ENCODE measurements at regions not wholly inside any gene's neighbourhood (a gene's known extent, or its start where the extent isn't known, plus 50 kb on each side); places are given as distances from the start of the nearest gene placed in this dataset.

GRCh38 chr5:167029488-167029887, 1262.0 kb upstream of the WWC1 start:
- TF ChIP-seq ZNF8 (CRISPR knock-in tag; IDR thresholded peaks at IDR 0.05) (no peak), RARB (CRISPR knock-in tag; IDR thresholded peaks at IDR 0.05) (no peak), OSR1 (CRISPR knock-in tag; IDR thresholded peaks at IDR 0.05) (no peak), TOX (CRISPR knock-in tag; IDR thresholded peaks at IDR 0.05; ENCODE audit: borderline replicate concordance) (no peak), ZNF70 (CRISPR knock-in tag; IDR thresholded peaks at IDR 0.05) (no peak), ESRRG (CRISPR knock-in tag; IDR thresholded peaks at IDR 0.05) (no peak), BACH2 (CRISPR knock-in tag; IDR thresholded peaks at IDR 0.05; ENCODE audit: borderline replicate concordance) (no peak), PPARA (CRISPR knock-in tag; IDR thresholded peaks at IDR 0.05; ENCODE audit: borderline replicate concordance) (no peak), TCF4 (CRISPR knock-in tag; IDR thresholded peaks at IDR 0.05; ENCODE audit: borderline replicate concordance) (no peak), ZFP30 (CRISPR knock-in tag; IDR thresholded peaks at IDR 0.05) (no peak), ZFP3 (CRISPR knock-in tag; IDR thresholded peaks at IDR 0.05) (no peak), ISL1 (CRISPR knock-in tag; IDR thresholded peaks at IDR 0.05) (no peak), ZC3H10 (CRISPR knock-in tag; IDR thresholded peaks at IDR 0.05) (no peak)
- TF ChIP-seq, protein P1, sequence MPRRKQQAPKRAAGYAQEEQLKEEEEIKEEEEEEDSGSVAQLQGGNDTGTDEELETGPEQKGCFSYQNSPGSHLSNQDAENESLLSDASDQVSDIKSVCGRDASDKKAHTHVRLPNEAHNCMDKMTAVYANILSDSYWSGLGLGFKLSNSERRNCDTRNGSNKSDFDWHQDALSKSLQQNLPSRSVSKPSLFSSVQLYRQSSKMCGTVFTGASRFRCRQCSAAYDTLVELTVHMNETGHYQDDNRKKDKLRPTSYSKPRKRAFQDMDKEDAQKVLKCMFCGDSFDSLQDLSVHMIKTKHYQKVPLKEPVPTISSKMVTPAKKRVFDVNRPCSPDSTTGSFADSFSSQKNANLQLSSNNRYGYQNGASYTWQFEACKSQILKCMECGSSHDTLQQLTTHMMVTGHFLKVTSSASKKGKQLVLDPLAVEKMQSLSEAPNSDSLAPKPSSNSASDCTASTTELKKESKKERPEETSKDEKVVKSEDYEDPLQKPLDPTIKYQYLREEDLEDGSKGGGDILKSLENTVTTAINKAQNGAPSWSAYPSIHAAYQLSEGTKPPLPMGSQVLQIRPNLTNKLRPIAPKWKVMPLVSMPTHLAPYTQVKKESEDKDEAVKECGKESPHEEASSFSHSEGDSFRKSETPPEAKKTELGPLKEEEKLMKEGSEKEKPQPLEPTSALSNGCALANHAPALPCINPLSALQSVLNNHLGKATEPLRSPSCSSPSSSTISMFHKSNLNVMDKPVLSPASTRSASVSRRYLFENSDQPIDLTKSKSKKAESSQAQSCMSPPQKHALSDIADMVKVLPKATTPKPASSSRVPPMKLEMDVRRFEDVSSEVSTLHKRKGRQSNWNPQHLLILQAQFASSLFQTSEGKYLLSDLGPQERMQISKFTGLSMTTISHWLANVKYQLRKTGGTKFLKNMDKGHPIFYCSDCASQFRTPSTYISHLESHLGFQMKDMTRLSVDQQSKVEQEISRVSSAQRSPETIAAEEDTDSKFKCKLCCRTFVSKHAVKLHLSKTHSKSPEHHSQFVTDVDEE (CRISPR knock-in tag; IDR thresholded peaks at IDR 0.05) = no peak
- TF ChIP-seq, protein P2, sequence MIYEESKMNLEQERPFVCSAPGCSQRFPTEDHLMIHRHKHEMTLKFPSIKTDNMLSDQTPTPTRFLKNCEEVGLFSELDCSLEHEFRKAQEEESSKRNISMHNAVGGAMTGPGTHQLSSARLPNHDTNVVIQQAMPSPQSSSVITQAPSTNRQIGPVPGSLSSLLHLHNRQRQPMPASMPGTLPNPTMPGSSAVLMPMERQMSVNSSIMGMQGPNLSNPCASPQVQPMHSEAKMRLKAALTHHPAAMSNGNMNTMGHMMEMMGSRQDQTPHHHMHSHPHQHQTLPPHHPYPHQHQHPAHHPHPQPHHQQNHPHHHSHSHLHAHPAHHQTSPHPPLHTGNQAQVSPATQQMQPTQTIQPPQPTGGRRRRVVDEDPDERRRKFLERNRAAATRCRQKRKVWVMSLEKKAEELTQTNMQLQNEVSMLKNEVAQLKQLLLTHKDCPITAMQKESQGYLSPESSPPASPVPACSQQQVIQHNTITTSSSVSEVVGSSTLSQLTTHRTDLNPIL (CRISPR knock-in tag; IDR thresholded peaks at IDR 0.05; ENCODE audit: low read depth) = no peak
- TF ChIP-seq, protein P3, sequence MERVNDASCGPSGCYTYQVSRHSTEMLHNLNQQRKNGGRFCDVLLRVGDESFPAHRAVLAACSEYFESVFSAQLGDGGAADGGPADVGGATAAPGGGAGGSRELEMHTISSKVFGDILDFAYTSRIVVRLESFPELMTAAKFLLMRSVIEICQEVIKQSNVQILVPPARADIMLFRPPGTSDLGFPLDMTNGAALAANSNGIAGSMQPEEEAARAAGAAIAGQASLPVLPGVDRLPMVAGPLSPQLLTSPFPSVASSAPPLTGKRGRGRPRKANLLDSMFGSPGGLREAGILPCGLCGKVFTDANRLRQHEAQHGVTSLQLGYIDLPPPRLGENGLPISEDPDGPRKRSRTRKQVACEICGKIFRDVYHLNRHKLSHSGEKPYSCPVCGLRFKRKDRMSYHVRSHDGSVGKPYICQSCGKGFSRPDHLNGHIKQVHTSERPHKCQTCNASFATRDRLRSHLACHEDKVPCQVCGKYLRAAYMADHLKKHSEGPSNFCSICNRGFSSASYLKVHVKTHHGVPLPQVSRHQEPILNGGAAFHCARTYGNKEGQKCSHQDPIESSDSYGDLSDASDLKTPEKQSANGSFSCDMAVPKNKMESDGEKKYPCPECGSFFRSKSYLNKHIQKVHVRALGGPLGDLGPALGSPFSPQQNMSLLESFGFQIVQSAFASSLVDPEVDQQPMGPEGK (CRISPR knock-in tag; IDR thresholded peaks at IDR 0.05; ENCODE audit: borderline replicate concordance) = no peak
- TF ChIP-seq, protein P4, sequence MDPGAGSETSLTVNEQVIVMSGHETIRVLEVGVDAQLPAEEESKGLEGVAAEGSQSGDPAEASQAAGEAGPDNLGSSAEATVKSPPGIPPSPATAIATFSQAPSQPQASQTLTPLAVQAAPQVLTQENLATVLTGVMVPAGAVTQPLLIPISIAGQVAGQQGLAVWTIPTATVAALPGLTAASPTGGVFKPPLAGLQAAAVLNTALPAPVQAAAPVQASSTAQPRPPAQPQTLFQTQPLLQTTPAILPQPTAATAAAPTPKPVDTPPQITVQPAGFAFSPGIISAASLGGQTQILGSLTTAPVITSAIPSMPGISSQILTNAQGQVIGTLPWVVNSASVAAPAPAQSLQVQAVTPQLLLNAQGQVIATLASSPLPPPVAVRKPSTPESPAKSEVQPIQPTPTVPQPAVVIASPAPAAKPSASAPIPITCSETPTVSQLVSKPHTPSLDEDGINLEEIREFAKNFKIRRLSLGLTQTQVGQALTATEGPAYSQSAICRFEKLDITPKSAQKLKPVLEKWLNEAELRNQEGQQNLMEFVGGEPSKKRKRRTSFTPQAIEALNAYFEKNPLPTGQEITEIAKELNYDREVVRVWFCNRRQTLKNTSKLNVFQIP (CRISPR knock-in tag; IDR thresholded peaks at IDR 0.05; ENCODE audit: borderline replicate concordance, low read depth) = no peak
- ATAC-seq = no peak

GRCh38 chr5:167030500-167031120, 1260.8 kb upstream of the WWC1 start:
- TF ChIP-seq, protein P1 (CRISPR knock-in tag; IDR thresholded peaks at IDR 0.05) = no peak
- ATAC-seq = no peak

DNA sequence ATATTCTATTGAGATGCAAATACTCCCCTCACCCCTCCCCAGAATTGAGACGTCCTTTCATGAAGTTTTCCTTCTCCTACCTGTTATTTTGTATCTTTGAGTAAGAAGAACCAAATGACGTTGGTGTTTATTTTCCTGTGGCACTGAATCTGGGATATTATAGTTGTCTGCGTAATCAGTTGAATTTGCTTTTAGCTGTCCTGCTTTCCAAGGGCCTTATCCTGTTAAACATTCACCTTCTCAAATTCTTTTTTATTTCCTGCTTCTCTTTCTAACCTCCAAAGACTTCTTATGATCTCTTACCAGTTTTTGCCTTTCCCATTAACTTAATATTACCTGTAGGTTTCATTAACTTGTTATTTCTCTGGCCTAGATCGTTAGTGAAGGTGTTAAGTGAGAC, 1254.9 kb upstream of the WWC1 start:
- TF ChIP-seq ZNF8 (CRISPR knock-in tag; IDR thresholded peaks at IDR 0.05) = no peak
- TF ChIP-seq, protein P3 (CRISPR knock-in tag; IDR thresholded peaks at IDR 0.05; ENCODE audit: borderline replicate concordance) = no peak
- TF ChIP-seq CSDC2 (CRISPR knock-in tag; IDR thresholded peaks at IDR 0.05) = no peak
- no peak for ATAC-seq

All from SK-N-SH treated with all-trans-retinoic acid at 6 μM for 48 hours (cell line).